GM19043 (cell line): ENCODE measurements at regions not wholly inside any gene's neighbourhood (a gene's known extent, or its start where the extent isn't known, plus 50 kb on each side); places are given as distances from the start of the nearest gene placed in this dataset.

Experiments
- ATAC-seq: cut with Tn5 transposase; IDR thresholded peaks from one replicate; pipeline ENCODE4 v1.9.1; 2021; ENCODE audit warnings: low read depth; ENCODE audit not compliant: unreplicated experiment

DNA sequence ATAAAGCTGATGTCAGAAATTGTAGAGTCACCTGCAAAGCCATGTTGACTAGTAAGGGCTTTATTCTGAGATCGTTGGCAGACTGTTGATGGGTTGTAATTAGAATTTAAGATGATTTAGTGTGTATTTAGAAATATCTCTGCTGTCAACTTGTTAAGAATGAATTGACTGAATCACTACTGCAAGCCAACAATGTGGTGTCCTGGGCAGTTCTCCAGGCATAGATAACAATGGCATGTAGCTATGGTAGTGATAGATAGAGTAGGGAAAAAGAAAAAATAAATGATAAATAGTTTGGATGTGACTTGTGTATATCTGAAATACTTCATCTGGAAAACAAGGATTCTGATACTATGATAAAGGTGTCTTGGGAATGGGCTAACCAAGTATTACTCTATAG is 640.2 kb downstream of the ARL4A start:
- no peak for ATAC-seq

GRCh38 chr7:13333371-13333770 is 645.9 kb downstream of the ARL4A start:
- ATAC-seq, result no peak

DNA sequence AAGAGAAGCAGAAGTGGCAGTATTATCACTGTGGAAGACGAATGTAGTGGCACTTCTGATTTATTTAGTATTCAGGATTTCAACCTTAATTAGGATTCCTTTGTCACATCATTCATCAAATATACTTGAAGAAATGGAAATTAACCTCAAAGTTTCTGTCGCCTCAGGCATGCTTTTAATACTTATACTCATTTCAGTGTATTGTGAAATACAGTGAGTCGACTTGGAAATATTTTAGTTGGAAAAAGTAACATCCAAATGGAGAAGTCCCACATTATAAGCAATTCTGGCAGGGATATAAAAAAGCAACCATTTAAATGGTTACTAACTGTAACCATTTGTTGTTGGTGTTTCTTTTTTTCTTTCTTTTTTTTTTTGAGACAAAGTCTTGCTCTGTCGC is 648.8 kb downstream of the ARL4A start:
- ATAC-seq, result no peak

- ATAC-seq, result no peak
Measured at GRCh38 chr7:13352677-13353076, 636.8 kb downstream of the ETV1 start.

DNA sequence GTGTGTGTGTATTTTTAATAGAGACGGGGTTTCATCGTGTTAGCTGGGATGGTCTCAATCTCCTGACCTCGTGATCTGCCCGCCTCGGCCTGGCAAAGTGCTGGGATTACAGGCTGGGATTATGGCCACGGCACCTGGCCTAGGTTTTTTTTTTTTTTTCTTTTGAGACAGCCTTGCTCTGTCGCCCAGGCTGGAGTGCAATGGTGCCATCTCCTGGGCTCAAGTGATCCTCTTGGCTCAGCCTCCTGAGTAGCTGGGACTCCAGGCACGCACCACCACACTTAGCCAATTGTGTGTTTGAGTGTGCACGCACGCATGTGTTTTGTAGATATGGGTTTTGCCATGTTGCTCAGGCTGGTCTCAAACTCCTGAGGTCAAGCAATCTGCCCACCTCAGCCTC is 629.8 kb downstream of the ETV1 start:
- ATAC-seq, result no peak

GRCh38 chr7:13386741-13387140 is 602.7 kb downstream of the ETV1 start:
- ATAC-seq, result no peak

DNA sequence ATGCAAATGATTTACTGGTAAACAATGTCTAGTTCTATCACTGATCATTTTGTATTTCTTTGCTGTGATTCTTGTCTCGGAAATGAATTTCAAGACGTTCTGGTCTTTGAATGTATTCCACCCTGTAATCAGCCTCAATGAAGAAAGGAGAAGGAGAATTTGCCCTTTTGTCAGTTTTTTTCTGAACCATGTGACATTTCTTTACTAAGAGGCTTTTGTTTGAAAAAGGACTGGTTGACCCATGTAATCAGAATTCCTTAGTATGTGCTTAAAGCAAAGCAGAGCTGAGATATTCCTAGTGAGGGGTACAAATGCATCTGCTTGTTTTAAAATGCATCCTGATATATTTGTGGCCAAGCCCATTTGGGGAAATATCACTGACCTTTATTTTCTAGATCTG is 581.6 kb downstream of the ETV1 start:
- ATAC-seq, result no peak

DNA sequence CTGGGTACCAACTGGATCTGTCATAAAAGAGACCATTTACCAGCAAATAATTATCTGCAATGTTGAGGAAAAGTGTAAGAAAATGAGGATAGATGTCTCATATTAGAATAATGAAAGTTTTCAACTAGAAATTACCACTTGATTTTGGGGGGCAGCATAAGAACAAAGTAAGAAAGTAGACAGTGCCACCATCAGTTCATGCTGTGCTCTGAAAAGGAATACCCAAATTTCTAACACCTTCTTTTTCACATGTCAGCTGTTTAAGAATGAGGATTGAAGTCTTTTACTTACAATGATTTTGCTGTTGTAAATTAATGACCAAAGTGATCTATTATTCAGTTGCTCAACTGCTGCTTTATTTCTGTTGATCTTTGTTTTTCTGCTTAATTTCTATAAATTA is 578.3 kb downstream of the ETV1 start:
- no peak for ATAC-seq

- no peak for ATAC-seq
Measured at GRCh38 chr7:13411636-13412035, 577.8 kb downstream of the ETV1 start.

DNA sequence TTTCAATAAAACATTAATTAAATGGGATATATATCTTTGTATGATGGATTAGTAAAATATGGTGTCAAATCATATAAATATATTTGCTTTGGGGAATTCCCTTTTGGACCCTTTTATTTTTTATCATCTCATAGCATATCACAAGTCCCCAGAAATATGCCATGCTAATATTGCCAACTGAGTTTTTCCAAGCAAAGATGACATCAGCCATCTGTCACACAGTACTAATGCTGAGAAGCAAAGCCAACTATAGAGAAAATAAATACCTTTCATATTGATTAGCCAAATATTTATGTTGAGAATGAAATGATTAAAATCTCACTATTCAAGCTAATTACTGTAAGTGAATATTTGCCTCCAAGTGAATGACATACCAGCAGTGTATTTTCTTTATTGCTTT is 575.3 kb downstream of the ETV1 start:
- ATAC-seq, result no peak

DNA sequence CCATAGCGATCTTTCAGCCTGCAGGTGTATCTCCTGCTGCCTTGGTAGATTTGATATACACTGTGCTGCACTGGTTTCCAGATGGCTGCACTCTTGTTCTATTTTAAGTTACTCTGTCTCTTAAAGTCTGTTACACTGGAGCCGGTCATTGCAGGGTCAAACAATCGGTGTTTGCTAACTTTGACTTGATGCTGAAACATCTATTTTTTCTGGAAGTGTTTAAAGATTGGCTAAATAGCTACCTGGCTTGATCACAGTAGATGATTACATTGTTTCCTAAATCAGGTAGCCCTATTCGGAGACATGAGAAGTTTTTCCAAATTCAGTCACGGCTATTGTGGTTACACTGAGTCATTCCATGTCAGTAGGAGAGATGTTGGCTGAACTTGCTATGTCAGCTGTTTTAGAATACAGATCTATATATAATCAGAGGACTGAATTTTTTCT is 574.8 kb downstream of the ETV1 start:
- ATAC-seq, result no peak

DNA sequence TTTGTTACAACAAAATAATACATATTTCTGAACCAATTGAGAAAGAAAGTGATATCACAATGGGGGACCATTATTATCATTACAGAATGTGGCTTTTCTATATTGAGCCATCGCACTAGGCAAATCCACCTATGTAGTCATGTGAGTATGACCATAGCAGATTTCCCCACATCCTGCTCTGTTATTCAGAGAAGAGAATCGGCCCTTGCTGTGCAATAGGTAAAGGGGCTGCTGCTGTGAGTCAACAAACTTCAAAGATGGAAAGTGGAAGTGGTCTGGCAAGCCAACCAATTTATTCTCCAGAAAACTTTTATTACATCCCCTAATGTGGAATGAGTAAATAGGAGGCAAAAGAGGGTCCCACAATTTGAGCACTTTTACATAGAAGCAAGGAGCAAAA is 573.4 kb downstream of the ETV1 start:
- ATAC-seq, result no peak

DNA sequence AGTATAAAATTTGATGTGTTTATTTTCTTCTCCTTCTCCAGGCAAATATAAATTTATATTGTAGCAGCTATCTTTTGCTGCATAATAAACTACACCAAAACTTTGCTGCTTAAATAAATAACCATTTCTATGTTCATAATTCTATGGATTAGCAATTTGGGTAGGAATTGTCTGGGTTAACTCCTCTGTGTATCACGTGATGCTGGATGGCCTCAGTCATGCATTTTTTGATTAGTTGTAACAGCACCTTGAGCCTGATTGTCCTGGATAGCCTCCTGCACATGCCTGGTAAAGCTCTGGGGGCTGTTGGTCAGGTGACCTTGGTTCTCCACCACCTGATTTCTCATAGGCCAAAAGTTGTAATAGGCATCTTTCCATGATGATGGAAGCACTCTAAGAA is 572.9 kb downstream of the ETV1 start:
- ATAC-seq, result no peak

- ATAC-seq, result no peak
Measured at GRCh38 chr7:13420726-13421125, 568.7 kb downstream of the ETV1 start.

DNA sequence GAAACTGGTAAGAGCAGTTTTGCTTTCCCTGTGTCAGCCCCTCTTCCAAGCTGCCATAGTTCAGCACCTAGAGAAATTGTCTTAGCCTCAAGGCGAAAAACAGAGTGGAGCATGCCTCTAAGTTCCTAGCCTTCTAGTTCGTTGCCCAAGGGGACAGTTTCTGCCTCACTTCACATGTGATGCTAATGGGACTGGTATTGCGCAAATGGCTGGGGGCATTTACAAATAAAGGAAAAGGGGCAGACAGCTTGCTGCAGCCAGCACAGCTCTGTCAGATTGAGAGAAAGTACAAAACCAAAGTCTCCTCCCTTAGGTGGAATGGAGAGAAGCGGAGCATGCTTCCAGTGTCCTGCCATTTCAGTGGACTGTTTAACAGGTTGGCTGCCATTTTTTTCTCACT is 567.7 kb downstream of the ETV1 start:
- no peak for ATAC-seq

DNA sequence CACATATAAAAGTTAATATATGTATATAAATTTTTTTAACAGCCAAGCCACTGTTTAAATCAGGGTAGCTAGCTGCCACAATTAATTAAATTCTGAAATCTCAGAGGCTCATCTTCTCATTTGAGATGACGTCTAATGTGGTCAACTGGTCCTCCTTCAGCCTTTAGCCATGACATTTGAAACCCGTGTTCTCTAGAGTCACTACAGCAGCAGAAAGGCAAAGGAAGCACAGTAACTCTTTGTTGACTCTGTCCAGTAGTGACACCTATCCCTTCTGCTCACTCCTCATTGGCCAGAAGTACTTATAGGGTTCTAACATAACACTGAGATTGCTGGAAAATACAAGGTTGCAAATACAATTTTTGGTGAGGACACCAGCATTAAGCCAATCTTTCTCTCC is 555.5 kb downstream of the ETV1 start:
- ATAC-seq, result no peak

- no peak for ATAC-seq
Measured at GRCh38 chr7:13442226-13442625, 547.2 kb downstream of the ETV1 start.

- ATAC-seq, result no peak
Measured at GRCh38 chr7:13447637-13448036, 541.8 kb downstream of the ETV1 start.

DNA sequence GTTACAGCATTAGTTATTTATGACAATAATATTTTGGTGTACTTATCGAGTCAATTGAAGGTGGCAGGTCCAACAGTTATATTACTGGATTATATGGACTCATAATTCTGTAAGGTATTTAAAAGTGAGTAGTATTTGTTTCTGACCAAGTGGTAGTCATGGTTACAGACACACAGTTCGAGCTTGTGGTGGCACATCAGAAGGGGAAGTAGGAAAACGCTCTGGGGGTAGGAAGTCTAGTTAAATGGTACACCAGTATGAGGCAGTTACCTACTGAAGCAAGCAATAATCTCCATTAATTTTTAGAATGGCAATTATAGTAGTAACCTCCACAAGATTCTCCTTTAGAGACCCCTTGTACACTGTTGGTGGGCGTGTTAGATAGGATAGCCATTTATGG is 541.2 kb downstream of the ETV1 start:
- no peak for ATAC-seq

DNA sequence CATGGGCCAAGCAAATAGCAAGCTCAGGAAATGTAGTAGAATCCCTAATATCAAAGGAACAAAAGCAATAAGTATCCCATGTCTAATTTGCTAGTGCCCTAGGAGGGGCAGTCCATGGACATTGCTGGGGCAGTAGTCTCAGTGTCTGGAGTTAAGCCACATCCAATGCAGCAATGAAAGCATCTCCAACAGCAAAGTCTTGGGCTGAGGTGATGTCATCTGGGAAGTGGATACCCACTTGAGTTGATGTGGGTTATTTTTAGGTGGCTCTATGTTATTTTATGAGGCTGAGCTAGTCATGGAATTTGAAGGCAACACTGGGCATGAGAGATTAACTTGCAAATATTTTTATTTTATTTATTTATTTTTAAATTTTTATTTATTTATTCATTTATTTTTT is 540.0 kb downstream of the ETV1 start:
- no peak for ATAC-seq

DNA sequence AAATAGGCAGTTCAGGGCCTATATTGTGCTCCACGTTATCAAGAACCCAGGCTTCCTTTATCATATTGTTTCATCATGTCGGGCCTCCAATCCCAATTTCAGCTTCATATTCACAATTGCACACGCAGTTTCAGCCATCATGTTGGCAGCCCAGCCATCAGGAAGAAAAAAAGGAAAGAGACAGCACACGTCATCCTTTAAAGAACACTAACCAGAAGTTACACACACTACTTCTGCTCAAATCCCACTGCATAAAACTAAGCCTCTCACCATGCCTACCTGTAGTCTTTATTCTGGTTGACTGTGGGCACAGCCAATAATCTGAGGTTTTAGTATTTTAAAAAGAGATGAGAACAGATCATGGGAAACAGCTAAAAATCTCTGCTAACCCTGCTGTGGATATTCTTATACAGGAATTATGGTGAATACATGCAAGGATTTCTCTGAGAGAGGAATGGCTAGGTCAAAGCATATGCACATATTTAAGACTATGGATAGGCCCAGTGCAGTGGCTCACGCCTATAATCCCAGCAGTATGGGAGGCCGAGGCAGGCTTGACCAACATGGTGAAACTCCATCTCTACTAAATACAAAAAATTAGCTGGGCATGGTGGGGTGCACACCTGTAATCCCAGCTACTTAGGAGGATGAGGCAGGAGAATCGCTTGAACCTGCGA is 534.4 kb downstream of the ETV1 start:
- ATAC-seq, result no peak

GRCh38 chr7:13457790-13458189 is 531.7 kb downstream of the ETV1 start:
- no peak for ATAC-seq
